ENCODE measurements at regions not wholly inside any gene's neighbourhood (a gene's known extent, or its start where the extent isn't known, plus 50 kb on each side); places are given as distances from the start of the nearest gene placed in this dataset.

DNA sequence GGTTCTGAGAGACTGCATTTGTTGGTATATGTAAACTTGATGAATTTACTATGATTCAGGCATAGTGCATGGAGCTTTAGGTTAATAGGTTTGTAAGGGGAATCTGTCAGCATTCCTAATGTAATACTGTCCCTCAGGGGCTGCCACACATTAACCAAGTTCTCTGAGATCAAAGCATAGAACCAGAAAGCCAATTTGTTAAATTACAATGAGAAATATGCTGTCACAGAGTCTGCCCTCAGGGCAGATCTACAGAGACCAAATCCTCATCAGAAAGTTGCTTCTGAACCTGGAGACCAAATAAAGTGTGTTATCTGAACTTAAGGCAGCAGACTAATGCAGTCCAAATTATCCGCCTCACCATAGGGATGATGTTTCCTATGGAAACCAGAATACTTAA is 250.8 kb upstream of the HTR1E start:
- no peak for TF ChIP-seq POLR2A (IDR thresholded peaks at IDR 0.05)
- TF ChIP-seq, protein P1, sequence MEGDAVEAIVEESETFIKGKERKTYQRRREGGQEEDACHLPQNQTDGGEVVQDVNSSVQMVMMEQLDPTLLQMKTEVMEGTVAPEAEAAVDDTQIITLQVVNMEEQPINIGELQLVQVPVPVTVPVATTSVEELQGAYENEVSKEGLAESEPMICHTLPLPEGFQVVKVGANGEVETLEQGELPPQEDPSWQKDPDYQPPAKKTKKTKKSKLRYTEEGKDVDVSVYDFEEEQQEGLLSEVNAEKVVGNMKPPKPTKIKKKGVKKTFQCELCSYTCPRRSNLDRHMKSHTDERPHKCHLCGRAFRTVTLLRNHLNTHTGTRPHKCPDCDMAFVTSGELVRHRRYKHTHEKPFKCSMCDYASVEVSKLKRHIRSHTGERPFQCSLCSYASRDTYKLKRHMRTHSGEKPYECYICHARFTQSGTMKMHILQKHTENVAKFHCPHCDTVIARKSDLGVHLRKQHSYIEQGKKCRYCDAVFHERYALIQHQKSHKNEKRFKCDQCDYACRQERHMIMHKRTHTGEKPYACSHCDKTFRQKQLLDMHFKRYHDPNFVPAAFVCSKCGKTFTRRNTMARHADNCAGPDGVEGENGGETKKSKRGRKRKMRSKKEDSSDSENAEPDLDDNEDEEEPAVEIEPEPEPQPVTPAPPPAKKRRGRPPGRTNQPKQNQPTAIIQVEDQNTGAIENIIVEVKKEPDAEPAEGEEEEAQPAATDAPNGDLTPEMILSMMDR (IDR thresholded peaks at IDR 0.05), result no peak
